ENCODE measurements at regions not wholly inside any gene's neighbourhood (a gene's known extent, or its start where the extent isn't known, plus 50 kb on each side); places are given as distances from the start of the nearest gene placed in this dataset.

DNA sequence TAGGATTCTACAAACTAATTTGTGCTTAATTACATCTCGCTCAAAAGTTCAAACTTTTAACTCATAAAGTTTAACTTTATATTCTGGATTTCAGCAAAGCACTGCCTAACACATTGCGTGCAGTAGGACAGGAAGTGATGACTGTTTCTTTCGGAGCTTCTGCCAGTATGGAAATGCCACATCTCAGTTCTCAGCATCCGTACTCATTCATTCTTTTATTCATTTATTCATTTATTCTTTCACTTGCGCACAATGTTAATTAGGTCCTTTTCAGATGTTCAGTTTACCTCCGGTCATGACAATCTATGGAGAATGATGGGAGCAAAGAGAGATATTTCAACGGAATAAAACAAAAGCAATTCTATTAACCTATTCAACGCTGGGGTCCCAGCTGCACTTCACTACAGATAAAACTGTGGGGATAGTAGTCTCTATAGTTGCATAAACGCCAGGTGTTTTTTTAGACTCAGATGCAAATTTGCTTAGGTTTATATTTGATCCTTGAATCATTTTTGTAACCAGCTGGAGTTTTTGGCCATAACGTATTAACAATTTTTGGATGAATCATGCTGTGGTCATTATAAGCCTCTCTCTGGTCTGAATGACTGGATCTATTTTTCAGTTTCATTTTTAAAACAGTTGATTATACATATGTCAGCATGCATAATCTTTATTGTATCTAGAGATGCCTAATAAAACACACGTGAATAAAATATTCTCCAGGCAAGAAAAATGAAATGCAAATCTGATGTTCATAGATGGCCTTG, 143.9 kb downstream of the KCNJ2 start:
- TF ChIP-seq, protein P1, sequence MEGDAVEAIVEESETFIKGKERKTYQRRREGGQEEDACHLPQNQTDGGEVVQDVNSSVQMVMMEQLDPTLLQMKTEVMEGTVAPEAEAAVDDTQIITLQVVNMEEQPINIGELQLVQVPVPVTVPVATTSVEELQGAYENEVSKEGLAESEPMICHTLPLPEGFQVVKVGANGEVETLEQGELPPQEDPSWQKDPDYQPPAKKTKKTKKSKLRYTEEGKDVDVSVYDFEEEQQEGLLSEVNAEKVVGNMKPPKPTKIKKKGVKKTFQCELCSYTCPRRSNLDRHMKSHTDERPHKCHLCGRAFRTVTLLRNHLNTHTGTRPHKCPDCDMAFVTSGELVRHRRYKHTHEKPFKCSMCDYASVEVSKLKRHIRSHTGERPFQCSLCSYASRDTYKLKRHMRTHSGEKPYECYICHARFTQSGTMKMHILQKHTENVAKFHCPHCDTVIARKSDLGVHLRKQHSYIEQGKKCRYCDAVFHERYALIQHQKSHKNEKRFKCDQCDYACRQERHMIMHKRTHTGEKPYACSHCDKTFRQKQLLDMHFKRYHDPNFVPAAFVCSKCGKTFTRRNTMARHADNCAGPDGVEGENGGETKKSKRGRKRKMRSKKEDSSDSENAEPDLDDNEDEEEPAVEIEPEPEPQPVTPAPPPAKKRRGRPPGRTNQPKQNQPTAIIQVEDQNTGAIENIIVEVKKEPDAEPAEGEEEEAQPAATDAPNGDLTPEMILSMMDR (IDR thresholded peaks at IDR 0.05; ENCODE audit: borderline replicate concordance, extremely low read depth, insufficient read depth): no peak
- Histone ChIP-seq H3K4me1 (ENCODE audit: control insufficient read depth in 2 of 3, insufficient read depth in 2 of 3, low read depth in 1 of 3, low read length in 3 of 3) (no peaks in the 10 kb centered on the region), H3K9me3 (ENCODE audit: control insufficient read depth in 2 of 3, insufficient read depth in 1 of 3, low read length in 3 of 3) (no peaks in the 10 kb centered on the region), H3K9ac (ENCODE audit: low read length in 3 of 3) (no peak overlapping the region), H3K27ac (ENCODE audit: low read depth in 2 of 2, low read length in 2 of 2) (no peak overlapping the region), H3K27me3 (ENCODE audit: control insufficient read depth, insufficient read depth, low read length) (no peaks in the 10 kb centered on the region), H3K36me3 (ENCODE audit: control insufficient read depth in 2 of 3, insufficient read depth in 3 of 3, low read length in 3 of 3) (no peaks in the 10 kb centered on the region), H3K4me3 (ENCODE audit: low read length in 3 of 3) (no peak overlapping the region)
- FAIRE-seq: no peak
- intact Hi-C loops (cut with DNase I): no loop called here
- DNase-seq: no peak

DNA sequence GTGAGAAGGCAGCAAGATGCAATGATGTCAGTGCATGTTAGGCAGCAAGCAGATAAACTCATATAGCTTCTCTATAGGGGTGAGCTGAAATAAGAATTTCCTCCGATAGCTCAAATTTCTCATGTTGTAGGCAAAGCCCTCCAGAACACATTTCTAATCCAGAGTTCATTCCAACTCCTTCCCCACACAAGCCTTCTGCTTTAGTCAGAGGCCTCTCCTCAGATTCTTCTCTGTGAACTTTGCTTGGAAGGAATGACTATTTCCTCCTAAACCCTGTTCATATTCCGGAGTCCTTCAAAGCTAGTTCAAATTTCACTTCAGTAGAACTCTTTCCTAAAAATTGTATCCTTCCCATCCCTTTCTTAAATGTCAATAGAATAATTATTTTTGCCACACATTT, 144.8 kb downstream of the KCNJ2 start:
- no peaks in the 10 kb centered on the region for H3K27me3 ChIP-seq (ENCODE audit: control insufficient read depth, insufficient read depth, low read length)
- no peak for FAIRE-seq
- no peak overlapping the region for H3K9ac ChIP-seq (ENCODE audit: low read length in 3 of 3)
- TF ChIP-seq, protein P1 (IDR thresholded peaks at IDR 0.05; ENCODE audit: borderline replicate concordance, extremely low read depth, insufficient read depth): no peak
- H3K27ac ChIP-seq (ENCODE audit: low read depth in 2 of 2, low read length in 2 of 2): no peak overlapping the region
- H3K4me1 ChIP-seq (ENCODE audit: control insufficient read depth in 2 of 3, insufficient read depth in 2 of 3, low read depth in 1 of 3, low read length in 3 of 3): no peaks in the 10 kb centered on the region
- H3K9me3 ChIP-seq (ENCODE audit: control insufficient read depth in 2 of 3, insufficient read depth in 1 of 3, low read length in 3 of 3): no peaks in the 10 kb centered on the region
- DNase-seq: no peak
- H3K36me3 ChIP-seq (ENCODE audit: control insufficient read depth in 2 of 3, insufficient read depth in 3 of 3, low read length in 3 of 3): no peaks in the 10 kb centered on the region
- H3K4me3 ChIP-seq (ENCODE audit: low read length in 3 of 3): no peak overlapping the region
- intact Hi-C loops (cut with DNase I): no loop called here

DNA sequence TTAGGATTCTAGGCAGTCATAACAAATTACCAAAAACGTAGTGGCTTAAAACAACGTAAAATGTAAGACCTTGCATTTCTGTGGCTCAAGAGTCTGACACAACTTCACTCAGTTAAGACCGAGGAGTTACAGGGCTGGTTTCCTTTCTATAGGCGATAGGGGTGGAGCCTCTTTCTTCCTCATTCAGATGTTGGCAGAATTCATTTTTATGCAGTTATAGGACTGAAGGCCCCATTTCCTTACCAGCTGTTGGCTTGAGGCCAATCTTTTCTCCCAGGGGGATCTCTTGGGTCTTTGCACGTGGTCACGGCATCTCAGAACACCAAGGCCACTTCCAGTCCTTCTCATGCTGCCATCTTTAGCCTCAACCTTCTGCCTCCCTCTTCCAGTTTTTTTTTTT, 145.2 kb downstream of the KCNJ2 start:
- Histone ChIP-seq H3K4me3 (ENCODE audit: low read length in 3 of 3) (no peak overlapping the region), H3K27me3 (ENCODE audit: control insufficient read depth, insufficient read depth, low read length) (no peaks in the 10 kb centered on the region), H3K36me3 (ENCODE audit: control insufficient read depth in 2 of 3, insufficient read depth in 3 of 3, low read length in 3 of 3) (no peaks in the 10 kb centered on the region), H3K4me1 (ENCODE audit: control insufficient read depth in 2 of 3, insufficient read depth in 2 of 3, low read depth in 1 of 3, low read length in 3 of 3) (no peaks in the 10 kb centered on the region), H3K9ac (ENCODE audit: low read length in 3 of 3) (no peak overlapping the region), H3K9me3 (ENCODE audit: control insufficient read depth in 2 of 3, insufficient read depth in 1 of 3, low read length in 3 of 3) (no peaks in the 10 kb centered on the region), H3K27ac (ENCODE audit: low read depth in 2 of 2, low read length in 2 of 2) (no peak overlapping the region)
- DNase-seq (no peak), FAIRE-seq (no peak)
- TF ChIP-seq, protein P1 (IDR thresholded peaks at IDR 0.05; ENCODE audit: borderline replicate concordance, extremely low read depth, insufficient read depth): no peak
- intact Hi-C loops (cut with DNase I): no loop called here

DNA sequence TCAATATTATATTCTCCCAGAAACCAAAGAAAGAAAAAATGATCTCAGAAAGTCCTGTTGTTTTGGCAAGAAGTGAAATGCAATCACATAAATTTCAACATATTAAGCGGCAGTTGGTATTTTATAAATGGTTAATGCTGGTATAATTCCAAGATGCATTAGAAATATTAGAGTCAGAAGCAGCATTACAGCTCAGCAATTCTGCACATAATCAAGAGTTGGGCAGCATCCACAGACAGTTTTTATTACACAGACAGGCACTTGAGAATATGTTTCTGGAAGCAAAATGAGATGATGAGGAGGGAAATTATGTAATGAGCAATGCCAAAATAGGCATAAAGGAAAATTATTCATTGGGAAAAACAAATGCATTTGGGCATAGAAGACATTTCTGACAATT, 148.1 kb downstream of the KCNJ2 start:
- FAIRE-seq: no peak

More for the DNA sequence above, 148.1 kb downstream of the KCNJ2 start:
- Histone ChIP-seq H3K9ac (ENCODE audit: low read length in 3 of 3) (no peak overlapping the region), H3K36me3 (ENCODE audit: control insufficient read depth in 2 of 3, insufficient read depth in 3 of 3, low read length in 3 of 3) (no peaks in the 10 kb centered on the region), H3K4me3 (ENCODE audit: low read length in 3 of 3) (no peak overlapping the region), H3K27me3 (ENCODE audit: control insufficient read depth, insufficient read depth, low read length) (no peaks in the 10 kb centered on the region), H3K9me3 (ENCODE audit: control insufficient read depth in 2 of 3, insufficient read depth in 1 of 3, low read length in 3 of 3) (no peaks in the 10 kb centered on the region), H3K4me1 (ENCODE audit: control insufficient read depth in 2 of 3, insufficient read depth in 2 of 3, low read depth in 1 of 3, low read length in 3 of 3) (no peaks in the 10 kb centered on the region), H3K27ac (ENCODE audit: low read depth in 2 of 2, low read length in 2 of 2) (no peak overlapping the region)
- no peak for DNase-seq
- intact Hi-C loops (cut with DNase I): no loop called here
- TF ChIP-seq, protein P1 (IDR thresholded peaks at IDR 0.05; ENCODE audit: borderline replicate concordance, extremely low read depth, insufficient read depth): no peak

Measured in kidney (tissue), 13 donors.